Left lung (tissue), 4 donors: ENCODE measurements at regions not wholly inside any gene's neighbourhood (a gene's known extent, or its start where the extent isn't known, plus 50 kb on each side); places are given as distances from the start of the nearest gene placed in this dataset.

ENCODE experiments used
- ATAC-seq: fragments of 200-7000 bp; cut with Tn5 transposase; one replicate; pipeline ENCODE4 v1.9.1; 2020; ENCODE audit warnings: moderate library complexity
- DNase-seq, 4 donors: peaks; one replicate each; pipeline ENCODE4 v3.0.0-alpha.2; 2013 to 2020
- H3K27ac ChIP-seq, 2 donors: fragments of 200-600 bp; sonication (generic) in 1 of 2; one replicate each; pipeline versions ENCODE4 v1.5.0 to v1.8.0; 2020 to 2021
- H3K27me3 ChIP-seq, 2 donors: fragments of 200-600 bp; sonication (generic) in 1 of 2; one replicate each; pipeline versions ENCODE4 v1.5.0 to v1.8.0; 2020 to 2021
- H3K36me3 ChIP-seq, 2 donors: fragments of 200-600 bp; sonication (generic) in 1 of 2; one replicate each; pipeline versions ENCODE4 v1.5.0 to v1.8.0; 2020 to 2021
- H3K4me1 ChIP-seq, 2 donors: fragments of 200-600 bp; one replicate each; pipeline ENCODE4 v1.8.0; 2021
- H3K4me3 ChIP-seq, 2 donors: fragments of 200-600 bp; sonication (generic) in 1 of 2; one replicate each; pipeline versions ENCODE4 v1.5.0 to v1.8.0; 2020 to 2021; ENCODE audit warnings: mild to moderate bottlenecking in 1 of 2
- H3K9me3 ChIP-seq, 2 donors: fragments of 200-600 bp; sonication (generic) in 1 of 2; one replicate each; pipeline versions ENCODE4 v1.5.0 to v1.8.0; 2020 to 2021
- CTCF ChIP-seq, 2 donors: fragments of 200-600 bp; sonication (generic) in 1 of 2; IDR thresholded peaks; one replicate each; pipeline versions ENCODE4 v1.5.0 to v1.8.0; 2021; ENCODE audit warnings: antibody characterized with exemption in 2 of 2
- intact Hi-C, 2 donors: fragments of 100-400 bp; cut with DNase I; formaldehyde crosslinking; loops; one replicate each; pipeline versions ENCODE4 v1.11.2 to v1.14.2; 2022
- donor health status: DM: no; HTN: yes; CAD: no.
- donor health status: DM: no; HTN: no; CAD: no.

- Histone ChIP-seq H3K9me3 (no peaks in the 10 kb centered on the region), H3K36me3 (no peaks in the 10 kb centered on the region), H3K4me1 (no peaks in the 10 kb centered on the region), H3K27me3 (no peaks in the 10 kb centered on the region), H3K4me3 (no peak overlapping the region), H3K27ac (no peak overlapping the region)
- ATAC-seq (no peak), DNase-seq (no peak)
- no peak for TF ChIP-seq CTCF (IDR thresholded peaks at IDR 0.05)
- intact Hi-C loops: no loop called here
These were observed 116.8 kb upstream of the ST6GAL2 start for GRCh38 chr2:107002735-107003134.

GRCh38 chr2:107005853-107006252 lies 119.9 kb upstream of the ST6GAL2 start:
- no peak for TF ChIP-seq CTCF (IDR thresholded peaks at IDR 0.05)
- H3K4me3 ChIP-seq: no peak overlapping the region
- intact Hi-C loops: no loop called here
- no peaks in the 10 kb centered on the region for H3K27me3 ChIP-seq
- DNase-seq (no peak), ATAC-seq (no peak)
- no peak overlapping the region for H3K27ac ChIP-seq
- no peaks in the 10 kb centered on the region for H3K4me1 ChIP-seq
- H3K36me3 ChIP-seq: no peaks in the 10 kb centered on the region
- H3K9me3 ChIP-seq: no peaks in the 10 kb centered on the region

- no peaks in the 10 kb centered on the region for H3K36me3 ChIP-seq
These were observed 120.9 kb upstream of the ST6GAL2 start for GRCh38 chr2:107006836-107007235.

DNA sequence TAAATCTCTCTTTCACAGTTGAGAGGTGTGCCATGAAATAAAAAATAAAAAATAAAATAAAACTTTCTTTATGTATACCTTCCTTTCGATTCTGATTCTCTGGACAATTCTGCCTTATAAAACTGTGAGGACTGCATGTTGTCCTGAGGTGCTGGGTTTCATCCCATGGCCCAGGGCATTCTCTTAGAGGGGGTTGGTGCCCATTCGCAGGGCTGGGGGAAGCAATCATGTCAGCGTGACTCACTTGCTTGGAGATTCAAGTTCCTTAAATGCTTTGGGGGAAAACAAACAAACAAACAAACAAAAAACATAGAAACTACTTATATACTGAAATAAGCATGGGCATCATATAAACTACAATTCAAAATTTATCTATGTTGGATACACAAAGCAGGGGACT lies 122.0 kb upstream of the ST6GAL2 start:
- H3K36me3 ChIP-seq: no peaks in the 10 kb centered on the region
- TF ChIP-seq CTCF (IDR thresholded peaks at IDR 0.05): no peak
- intact Hi-C loops: no loop called here
- no peaks in the 10 kb centered on the region for H3K4me1 ChIP-seq
- DNase-seq (no peak), ATAC-seq (no peak)
- H3K27ac ChIP-seq: no peak overlapping the region
- no peaks in the 10 kb centered on the region for H3K9me3 ChIP-seq
- H3K27me3 ChIP-seq: no peaks in the 10 kb centered on the region
- H3K4me3 ChIP-seq: no peak overlapping the region

More at GRCh38 chr2:107006836-107007235, 120.9 kb upstream of the ST6GAL2 start:
- Histone ChIP-seq H3K27ac (no peak overlapping the region), H3K27me3 (no peaks in the 10 kb centered on the region), H3K9me3 (no peaks in the 10 kb centered on the region), H3K4me3 (no peak overlapping the region), H3K4me1 (no peaks in the 10 kb centered on the region)
- intact Hi-C loops: no loop called here
- no peak for DNase-seq
- ATAC-seq: no peak
- no peak for TF ChIP-seq CTCF (IDR thresholded peaks at IDR 0.05)

- intact Hi-C loops: no loop called here
- H3K27me3 ChIP-seq: no peaks in the 10 kb centered on the region
- no peak overlapping the region for H3K4me3 ChIP-seq
- no peak overlapping the region for H3K27ac ChIP-seq
- ATAC-seq: no peak
- no peaks in the 10 kb centered on the region for H3K36me3 ChIP-seq
- H3K4me1 ChIP-seq: no peaks in the 10 kb centered on the region
- no peaks in the 10 kb centered on the region for H3K9me3 ChIP-seq
- no peak for DNase-seq
- TF ChIP-seq CTCF (IDR thresholded peaks at IDR 0.05): no peak
These were observed 122.9 kb upstream of the ST6GAL2 start for GRCh38 chr2:107008843-107009242.
